ENCODE measurements at regions not wholly inside any gene's neighbourhood (a gene's known extent, or its start where the extent isn't known, plus 50 kb on each side); places are given as distances from the start of the nearest gene placed in this dataset.

DNA sequence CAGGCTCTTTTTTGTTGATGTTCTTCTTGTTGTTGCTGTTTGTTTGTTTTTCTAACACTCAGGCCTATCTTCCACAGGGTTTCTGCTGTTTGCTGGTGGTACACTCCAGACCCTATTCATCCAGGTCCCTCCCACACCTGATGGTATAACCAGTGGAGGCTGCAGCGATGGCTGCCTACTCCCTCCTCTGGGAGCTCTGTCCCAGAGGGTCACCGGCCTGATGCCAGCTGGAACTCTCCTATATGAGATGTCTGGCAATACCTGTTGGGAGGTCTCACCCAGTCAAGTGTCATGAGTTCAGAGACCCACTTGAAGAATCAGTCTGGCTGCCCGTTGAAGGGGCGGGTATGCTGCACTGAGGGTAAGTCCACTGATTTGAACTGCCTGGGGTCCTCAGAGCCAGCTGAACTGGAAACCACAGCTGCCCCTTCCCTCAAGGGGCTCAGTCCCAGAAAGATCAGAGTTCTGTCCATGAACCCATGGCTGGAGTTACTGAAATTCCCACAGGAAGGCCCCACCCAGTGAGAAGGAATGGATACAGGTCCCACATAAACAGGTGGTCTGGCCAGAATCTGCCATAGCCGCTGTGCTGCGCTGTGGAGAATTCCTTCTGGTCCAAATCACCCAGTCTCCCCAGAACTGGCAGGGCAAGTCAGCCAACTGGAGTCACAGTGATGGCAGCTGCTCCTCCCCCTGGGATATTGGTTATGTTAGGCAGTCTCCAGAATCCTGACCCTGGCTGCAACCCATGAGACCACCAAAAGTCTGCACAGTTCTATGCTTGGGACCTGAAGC is 664.4 kb downstream of the FRK start:
- TF ChIP-seq, protein P1, sequence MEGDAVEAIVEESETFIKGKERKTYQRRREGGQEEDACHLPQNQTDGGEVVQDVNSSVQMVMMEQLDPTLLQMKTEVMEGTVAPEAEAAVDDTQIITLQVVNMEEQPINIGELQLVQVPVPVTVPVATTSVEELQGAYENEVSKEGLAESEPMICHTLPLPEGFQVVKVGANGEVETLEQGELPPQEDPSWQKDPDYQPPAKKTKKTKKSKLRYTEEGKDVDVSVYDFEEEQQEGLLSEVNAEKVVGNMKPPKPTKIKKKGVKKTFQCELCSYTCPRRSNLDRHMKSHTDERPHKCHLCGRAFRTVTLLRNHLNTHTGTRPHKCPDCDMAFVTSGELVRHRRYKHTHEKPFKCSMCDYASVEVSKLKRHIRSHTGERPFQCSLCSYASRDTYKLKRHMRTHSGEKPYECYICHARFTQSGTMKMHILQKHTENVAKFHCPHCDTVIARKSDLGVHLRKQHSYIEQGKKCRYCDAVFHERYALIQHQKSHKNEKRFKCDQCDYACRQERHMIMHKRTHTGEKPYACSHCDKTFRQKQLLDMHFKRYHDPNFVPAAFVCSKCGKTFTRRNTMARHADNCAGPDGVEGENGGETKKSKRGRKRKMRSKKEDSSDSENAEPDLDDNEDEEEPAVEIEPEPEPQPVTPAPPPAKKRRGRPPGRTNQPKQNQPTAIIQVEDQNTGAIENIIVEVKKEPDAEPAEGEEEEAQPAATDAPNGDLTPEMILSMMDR (IDR thresholded peaks at IDR 0.05) = no peak
- Mint-ChIP-seq H3K4me1 (no peaks in the 10 kb centered on the region), H3K4me3 (no peak overlapping the region), H3K9me3 (peaks cover 25% of the 10 kb centered on the region), H3K27me3 (ENCODE audit: low read depth, poor library complexity) (no peaks in the 10 kb centered on the region), H3K27ac (no peak overlapping the region), H3K36me3 (ENCODE audit: low read depth) (peaks cover 5% of the 10 kb centered on the region)
- DNase-seq = no peak

DNA sequence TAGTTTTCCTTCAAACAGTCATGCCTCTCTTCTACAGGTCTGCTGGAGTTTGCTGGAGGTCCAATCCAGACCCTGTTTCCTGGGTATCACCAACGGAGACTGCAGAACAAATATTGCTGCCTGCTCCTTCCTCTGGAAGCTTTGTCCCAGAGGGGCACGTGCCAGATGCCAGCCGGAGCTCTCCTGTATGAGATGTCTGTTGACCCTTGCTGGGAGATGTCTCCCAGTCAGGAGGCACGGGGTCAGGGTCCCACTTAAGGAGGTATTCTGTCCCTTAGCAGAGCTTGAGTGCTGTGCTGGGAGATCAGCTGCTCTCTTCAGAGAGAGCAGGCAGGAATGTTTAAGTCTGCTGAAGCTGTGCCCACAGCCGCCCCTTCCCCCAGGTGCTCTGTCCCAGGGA is 666.9 kb downstream of the FRK start:
- H3K27me3 Mint-ChIP-seq (ENCODE audit: low read depth, poor library complexity) = no peaks in the 10 kb centered on the region
- H3K36me3 Mint-ChIP-seq (ENCODE audit: low read depth) = peaks cover 5% of the 10 kb centered on the region
- DNase-seq = no peak
- TF ChIP-seq, protein P1 (IDR thresholded peaks at IDR 0.05) = no peak
- H3K9me3 Mint-ChIP-seq = peaks cover 34% of the 10 kb centered on the region
- H3K4me1 Mint-ChIP-seq = no peaks in the 10 kb centered on the region
- no peak overlapping the region for H3K27ac Mint-ChIP-seq
- no peak overlapping the region for H3K4me3 Mint-ChIP-seq

DNA sequence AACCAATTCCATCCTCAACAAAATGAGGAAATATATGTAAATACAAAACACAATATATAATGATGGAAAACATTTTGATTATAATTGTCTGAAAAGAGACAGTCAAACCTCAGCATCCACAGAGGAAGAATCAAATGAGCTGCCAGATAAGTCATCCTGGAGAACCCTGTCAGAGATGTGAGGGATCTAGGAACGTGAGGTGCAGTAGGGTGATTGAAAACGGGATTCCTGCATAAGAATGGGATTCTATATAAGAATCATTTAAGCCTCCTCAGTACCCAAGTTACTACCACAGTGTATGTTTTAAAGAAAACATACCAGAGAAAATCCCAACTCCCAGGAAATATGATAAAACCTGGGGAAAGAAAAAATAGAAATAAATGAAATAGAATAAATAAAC is 690.5 kb downstream of the FRK start:
- no peaks in the 10 kb centered on the region for H3K36me3 Mint-ChIP-seq (ENCODE audit: low read depth)
- no peak for DNase-seq
- H3K4me1 Mint-ChIP-seq = no peaks in the 10 kb centered on the region
- H3K27ac Mint-ChIP-seq = no peak overlapping the region
- no peak overlapping the region for H3K4me3 Mint-ChIP-seq
- TF ChIP-seq, protein P1 (IDR thresholded peaks at IDR 0.05) = no peak
- peaks cover 7% of the 10 kb centered on the region for H3K27me3 Mint-ChIP-seq (ENCODE audit: low read depth, poor library complexity)
- peaks cover 10% of the 10 kb centered on the region for H3K9me3 Mint-ChIP-seq

DNA sequence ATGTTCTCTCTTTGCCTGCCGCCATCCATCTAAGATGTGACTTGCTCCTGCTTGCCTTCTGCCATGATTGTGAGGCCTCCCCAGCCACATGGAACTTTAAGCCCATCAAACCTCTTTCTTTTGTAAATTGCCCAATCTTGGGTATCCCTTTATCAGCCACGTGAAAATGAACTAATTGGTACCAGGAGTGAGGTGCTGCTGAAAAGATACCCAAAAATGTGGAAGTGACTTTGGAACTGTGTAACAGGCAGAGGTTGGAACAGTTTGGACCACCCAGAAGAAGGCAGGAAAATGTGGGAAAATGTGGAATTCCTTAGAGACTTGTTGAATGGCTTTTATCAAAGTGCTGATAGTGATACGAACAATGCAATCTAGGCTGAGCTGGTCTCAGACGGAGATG is 694.9 kb downstream of the FRK start:
- TF ChIP-seq, protein P1 (IDR thresholded peaks at IDR 0.05) = no peak
- Mint-ChIP-seq H3K4me3 (no peak overlapping the region), H3K27me3 (ENCODE audit: low read depth, poor library complexity) (peaks cover 7% of the 10 kb centered on the region), H3K9me3 (peaks cover 14% of the 10 kb centered on the region), H3K36me3 (ENCODE audit: low read depth) (no peaks in the 10 kb centered on the region), H3K4me1 (no peaks in the 10 kb centered on the region), H3K27ac (no peak overlapping the region)
- DNase-seq = no peak

DNA sequence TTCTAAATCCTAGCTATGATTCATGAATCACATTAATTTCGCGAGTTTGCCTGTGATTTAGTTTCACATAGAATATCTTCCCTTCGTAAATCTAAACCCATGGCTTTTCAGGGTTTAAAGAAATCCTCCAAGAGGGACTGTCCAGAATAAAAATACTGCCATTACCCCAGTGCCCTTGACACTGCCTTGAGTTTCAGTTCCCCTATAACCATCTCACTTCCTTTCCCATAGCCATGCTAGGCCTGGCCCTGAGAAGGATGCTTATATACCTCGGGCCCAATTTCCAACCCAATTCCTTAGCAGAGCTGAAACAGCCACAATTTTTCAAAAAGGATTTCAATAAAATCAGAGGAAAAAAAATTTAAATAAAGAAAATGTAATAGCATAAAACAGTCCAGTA is 697.3 kb downstream of the FRK start:
- Mint-ChIP-seq H3K27me3 (ENCODE audit: low read depth, poor library complexity) (peaks cover 7% of the 10 kb centered on the region), H3K27ac (no peak overlapping the region), H3K9me3 (peaks cover 14% of the 10 kb centered on the region), H3K4me1 (no peaks in the 10 kb centered on the region), H3K36me3 (ENCODE audit: low read depth) (no peaks in the 10 kb centered on the region), H3K4me3 (no peak overlapping the region)
- TF ChIP-seq, protein P1 (IDR thresholded peaks at IDR 0.05) = no peak
- no peak for DNase-seq

DNA sequence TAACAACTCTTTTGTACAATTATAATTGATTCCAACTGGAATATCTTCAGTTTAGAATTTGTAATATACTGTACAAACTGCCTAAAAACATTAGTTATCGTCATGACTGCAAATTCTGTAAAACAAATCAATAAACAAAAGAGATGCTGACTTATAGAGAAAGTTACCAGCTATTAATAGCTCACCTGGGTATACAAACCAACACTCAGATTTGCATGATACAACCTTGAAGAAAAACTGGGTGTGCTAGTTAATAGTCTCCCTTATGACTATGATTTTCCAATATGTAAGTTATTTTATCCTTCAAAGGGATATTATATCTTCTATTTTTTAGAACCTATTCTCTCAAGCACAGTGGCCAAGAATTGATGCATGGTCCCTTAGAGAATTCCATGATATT is 698.5 kb downstream of the FRK start:
- H3K27me3 Mint-ChIP-seq (ENCODE audit: low read depth, poor library complexity) = peaks cover 7% of the 10 kb centered on the region

More for the DNA sequence above, 698.5 kb downstream of the FRK start:
- no peak overlapping the region for H3K27ac Mint-ChIP-seq
- H3K9me3 Mint-ChIP-seq = peaks cover 14% of the 10 kb centered on the region
- TF ChIP-seq, protein P1 (IDR thresholded peaks at IDR 0.05) = no peak
- no peak overlapping the region for H3K4me3 Mint-ChIP-seq
- no peaks in the 10 kb centered on the region for H3K4me1 Mint-ChIP-seq
- no peaks in the 10 kb centered on the region for H3K36me3 Mint-ChIP-seq (ENCODE audit: low read depth)
- no peak for DNase-seq
